Activated CD8-positive, alpha-beta T cell treated with anti-CD3 and anti-CD28 coated beads for 36 hours (primary cell): ENCODE measurements at regions not wholly inside any gene's neighbourhood (a gene's known extent, or its start where the extent isn't known, plus 50 kb on each side); places are given as distances from the start of the nearest gene placed in this dataset.

Source experiments
- ATAC-seq: fragments of 200-7000 bp; cut with Tn5 transposase; one replicate; pipeline ENCODE4 v1.10.0; 2021; ENCODE audit warnings: mild to moderate bottlenecking, moderate library complexity
- CTCF ChIA-PET: fragments of 350-600 bp; sonication (Branson Sonifier 250); formaldehyde crosslinking; loops from one replicate; lab custom pipeline; 2021; ENCODE audit warnings: antibody characterized with exemption; lab: Charles Lee
- POLR2A ChIA-PET: fragments of 350-600 bp; sonication (Branson Sonifier 250); formaldehyde crosslinking; loops from one replicate; lab custom pipeline; 2021; ENCODE audit warnings: antibody characterized with exemption; lab: Charles Lee
- DNase-seq: peaks from one replicate; pipeline ENCODE4 v3.0.0-alpha.2; 2020
- H3K27ac Mint-ChIP-seq: one replicate; pipeline ENCODE4 v1.8.0; 2021; ENCODE audit warnings: mild to moderate bottlenecking, mixed read lengths
- H3K27me3 Mint-ChIP-seq: one replicate; pipeline ENCODE4 v1.8.0; 2021; ENCODE audit warnings: mixed read lengths
- H3K36me3 Mint-ChIP-seq: one replicate; pipeline ENCODE4 v1.8.0; 2021; ENCODE audit warnings: low read depth, mixed read lengths
- H3K4me1 Mint-ChIP-seq: one replicate; pipeline ENCODE4 v1.8.0; 2021; ENCODE audit warnings: low read depth, mixed read lengths
- H3K4me3 Mint-ChIP-seq: one replicate; pipeline ENCODE4 v1.8.0; 2021; ENCODE audit warnings: mild to moderate bottlenecking, moderate library complexity, mixed read lengths
- H3K9me3 Mint-ChIP-seq: one replicate; pipeline ENCODE4 v1.8.0; 2021; ENCODE audit warnings: mixed read lengths
- intact Hi-C: fragments of 100-400 bp; cut with micrococcal nuclease; formaldehyde crosslinking; loops from one replicate; pipeline ENCODE4 v1.10.0; 2022
- TF ChIP-seq, protein P1 (sequence below): fragments of 200-600 bp; IDR thresholded peaks from one replicate; pipeline ENCODE4 v1.8.0; 2022; ENCODE audit warnings: antibody characterized with exemption, mild to moderate bottlenecking

DNA sequence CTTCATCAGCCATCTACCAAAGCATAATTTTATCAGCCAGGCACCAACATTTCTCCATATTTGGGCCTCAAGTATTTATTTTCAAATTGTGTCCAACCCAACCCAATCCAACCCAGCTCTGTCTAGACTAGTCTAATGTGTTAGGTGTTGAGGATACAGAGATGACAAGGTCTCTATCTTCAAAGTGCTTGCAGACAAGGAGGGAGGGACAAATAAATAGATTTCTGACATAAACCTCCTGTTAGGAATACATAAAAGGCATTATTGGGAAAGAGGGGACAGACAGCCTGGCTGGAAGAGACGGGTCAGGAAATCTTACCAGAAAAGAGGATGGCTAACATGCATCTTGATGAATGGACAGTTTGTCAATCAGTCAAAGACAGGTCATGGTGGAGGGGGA is 115.4 kb upstream of the RPS6KA3 start:
- intact Hi-C loops, result no loop called here
- H3K27ac Mint-ChIP-seq, result no peak overlapping the region
- no peaks in the 10 kb centered on the region for H3K36me3 Mint-ChIP-seq
- no peaks in the 10 kb centered on the region for H3K9me3 Mint-ChIP-seq
- DNase-seq (no peak), ATAC-seq (no peak)
- no peak overlapping the region for H3K4me3 Mint-ChIP-seq
- peaks cover 31% of the 10 kb centered on the region for H3K4me1 Mint-ChIP-seq
- no peaks in the 10 kb centered on the region for H3K27me3 Mint-ChIP-seq
- TF ChIP-seq, protein P1, sequence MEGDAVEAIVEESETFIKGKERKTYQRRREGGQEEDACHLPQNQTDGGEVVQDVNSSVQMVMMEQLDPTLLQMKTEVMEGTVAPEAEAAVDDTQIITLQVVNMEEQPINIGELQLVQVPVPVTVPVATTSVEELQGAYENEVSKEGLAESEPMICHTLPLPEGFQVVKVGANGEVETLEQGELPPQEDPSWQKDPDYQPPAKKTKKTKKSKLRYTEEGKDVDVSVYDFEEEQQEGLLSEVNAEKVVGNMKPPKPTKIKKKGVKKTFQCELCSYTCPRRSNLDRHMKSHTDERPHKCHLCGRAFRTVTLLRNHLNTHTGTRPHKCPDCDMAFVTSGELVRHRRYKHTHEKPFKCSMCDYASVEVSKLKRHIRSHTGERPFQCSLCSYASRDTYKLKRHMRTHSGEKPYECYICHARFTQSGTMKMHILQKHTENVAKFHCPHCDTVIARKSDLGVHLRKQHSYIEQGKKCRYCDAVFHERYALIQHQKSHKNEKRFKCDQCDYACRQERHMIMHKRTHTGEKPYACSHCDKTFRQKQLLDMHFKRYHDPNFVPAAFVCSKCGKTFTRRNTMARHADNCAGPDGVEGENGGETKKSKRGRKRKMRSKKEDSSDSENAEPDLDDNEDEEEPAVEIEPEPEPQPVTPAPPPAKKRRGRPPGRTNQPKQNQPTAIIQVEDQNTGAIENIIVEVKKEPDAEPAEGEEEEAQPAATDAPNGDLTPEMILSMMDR, result no peak
- ChIA-PET POLR2A (no interaction called here), CTCF (no interaction called here)

DNA sequence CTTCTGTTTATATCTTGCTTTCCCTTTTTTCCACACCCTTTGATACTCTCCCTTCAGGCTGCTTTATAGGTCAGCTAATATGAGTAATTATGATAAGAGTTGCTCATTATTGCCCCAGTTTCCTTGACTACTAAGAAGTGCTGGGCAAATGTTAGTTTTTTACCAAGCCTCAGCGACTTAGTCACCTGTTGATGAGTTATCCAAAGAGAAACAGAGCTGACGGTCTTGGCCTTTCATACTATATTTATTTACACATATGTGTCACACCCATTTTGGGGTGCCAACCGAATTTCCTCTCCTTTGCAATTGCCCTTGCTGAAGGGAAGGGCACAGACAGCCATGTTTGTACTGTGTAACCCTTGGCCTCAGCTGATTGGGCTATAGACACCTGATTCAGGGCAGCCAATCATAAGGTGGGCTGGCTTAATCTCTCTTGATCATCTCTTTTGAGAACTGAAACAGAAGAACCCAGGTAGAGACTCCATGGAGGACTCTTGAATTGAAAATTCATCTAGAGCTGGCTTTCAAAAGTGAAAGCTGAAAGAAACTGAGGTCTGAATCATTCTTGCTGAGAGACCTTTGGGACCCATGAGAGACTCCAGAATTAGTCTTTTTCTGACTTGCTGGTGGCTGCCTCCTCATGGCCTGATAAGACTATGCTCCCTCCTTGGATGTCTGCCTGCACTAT is 111.7 kb upstream of the RPS6KA3 start:
- CTCF ChIA-PET, result interaction anchor here (0.7 to 1.3 kb wide), 2 partner anchors 126 to 138 kb away, joined by 4 to 5 read pairs; no protein-coding TSS in a partner anchor

DNA sequence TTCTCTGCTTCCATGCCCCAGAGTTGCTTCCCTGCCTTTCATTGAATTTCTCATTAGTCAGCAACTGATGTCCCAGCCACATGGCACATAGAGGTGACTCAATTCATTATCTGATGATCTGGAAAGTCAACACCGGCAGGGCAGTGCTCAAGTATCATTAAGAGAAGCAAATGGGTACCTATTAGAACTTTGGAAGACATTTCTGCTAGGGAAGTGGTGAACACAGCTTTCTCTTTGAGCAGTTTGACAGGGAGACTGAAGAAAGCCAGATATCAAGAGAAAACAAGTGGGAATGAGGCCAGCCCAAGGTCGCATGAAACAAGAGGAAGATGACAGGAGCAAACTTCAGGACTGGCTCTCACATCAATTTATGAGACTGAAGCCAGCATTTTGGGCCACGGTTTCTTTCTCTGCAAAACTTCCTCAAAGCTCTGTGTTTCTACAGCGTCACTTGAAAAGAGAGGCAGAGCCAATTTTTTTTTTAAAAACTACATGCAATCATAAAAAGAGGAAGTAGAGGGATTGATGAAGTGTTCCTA is 108.3 kb upstream of the RPS6KA3 start:
- ChIA-PET POLR2A (no interaction called here), CTCF (no interaction called here)
- H3K9me3 Mint-ChIP-seq, result no peaks in the 10 kb centered on the region
- H3K27me3 Mint-ChIP-seq, result no peaks in the 10 kb centered on the region
- ATAC-seq (no peak), DNase-seq (no peak)
- TF ChIP-seq, protein P1, result no peak
- intact Hi-C loops, result loop anchor here (10.0 kb wide), 1 partner anchor 120 kb away; no protein-coding TSS in a partner anchor
- H3K4me1 Mint-ChIP-seq, result peaks cover 29% of the 10 kb centered on the region
- H3K4me3 Mint-ChIP-seq, result no peak overlapping the region
- no peak overlapping the region for H3K27ac Mint-ChIP-seq
- H3K36me3 Mint-ChIP-seq, result no peaks in the 10 kb centered on the region

More for the DNA sequence above, 111.7 kb upstream of the RPS6KA3 start:
- POLR2A ChIA-PET, result interaction anchor here (0.6 to 2.0 kb wide), 5 partner anchors 29 to 126 kb away, joined by 3 to 7 read pairs (median 4); partner anchors contain the start of gene RPS6KA3
- DNase-seq, result peak; percentile 53
- Mint-ChIP-seq H3K36me3 (no peaks in the 10 kb centered on the region), H3K9me3 (no peaks in the 10 kb centered on the region), H3K27ac (peak overlapping the region; percentile 86), H3K4me1 (peaks cover 36% of the 10 kb centered on the region), H3K27me3 (no peaks in the 10 kb centered on the region), H3K4me3 (no peak overlapping the region)
- peak; percentile 82 for ATAC-seq
- intact Hi-C loops, result loop anchor here (10.0 kb wide), 1 partner anchor 124 kb away; no protein-coding TSS in a partner anchor
- TF ChIP-seq, protein P1, result no peak

DNA sequence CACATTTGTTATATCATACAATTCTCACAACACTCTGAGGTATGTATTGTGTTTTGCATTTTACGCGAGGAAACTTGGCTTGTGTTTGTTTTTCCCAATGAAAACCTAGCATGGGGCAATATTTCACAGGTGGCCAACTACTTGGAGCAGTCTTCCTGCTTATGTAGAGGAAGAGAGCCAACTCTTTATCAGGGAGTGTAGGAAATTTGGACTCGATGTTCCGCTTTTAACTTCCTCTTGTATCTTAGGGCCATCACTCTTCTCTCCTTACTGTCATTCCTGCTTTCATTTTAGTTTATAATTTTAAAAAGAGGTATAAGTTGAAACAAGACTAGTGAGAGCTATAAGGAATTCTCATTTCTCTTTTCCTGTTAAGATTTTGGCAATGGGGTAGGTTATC is 107.7 kb upstream of the RPS6KA3 start:
- Mint-ChIP-seq H3K36me3 (no peaks in the 10 kb centered on the region), H3K4me1 (peaks cover 27% of the 10 kb centered on the region), H3K9me3 (no peaks in the 10 kb centered on the region), H3K27me3 (no peaks in the 10 kb centered on the region), H3K4me3 (no peak overlapping the region), H3K27ac (no peak overlapping the region)
- ChIA-PET CTCF (no interaction called here), POLR2A (no interaction called here)
- ATAC-seq (no peak), DNase-seq (no peak)
- intact Hi-C loops, result loop anchor here (10.0 kb wide), 1 partner anchor 120 kb away; no protein-coding TSS in a partner anchor
- TF ChIP-seq, protein P1, result no peak

DNA sequence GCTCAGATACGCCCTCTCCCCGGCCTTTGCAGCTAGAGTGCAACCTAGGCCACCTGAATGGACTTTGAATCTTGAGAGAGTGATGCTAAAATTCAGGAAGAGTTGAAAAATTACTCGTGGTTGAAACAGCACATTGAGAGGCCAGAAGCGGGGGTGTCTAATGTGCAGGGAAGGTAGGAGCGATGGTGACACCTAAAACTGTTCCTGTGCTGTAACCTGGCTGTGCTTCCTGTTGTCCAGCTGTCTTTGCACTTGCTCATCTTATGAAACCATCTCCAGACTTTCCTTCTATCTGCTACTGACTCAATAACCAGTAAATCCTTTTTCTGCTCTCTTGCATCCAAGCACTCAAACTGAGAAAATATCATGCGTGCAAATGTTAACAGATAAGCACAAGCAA is 106.4 kb upstream of the RPS6KA3 start:
- ChIA-PET POLR2A (interaction anchor here (0.5 kb wide), 1 partner anchor 36 kb away, joined by 3 read pairs; no protein-coding TSS in a partner anchor), CTCF (no interaction called here)
- Mint-ChIP-seq H3K36me3 (no peaks in the 10 kb centered on the region), H3K27ac (no peak overlapping the region), H3K4me3 (no peak overlapping the region), H3K9me3 (no peaks in the 10 kb centered on the region), H3K27me3 (no peaks in the 10 kb centered on the region), H3K4me1 (peaks cover 17% of the 10 kb centered on the region)
- TF ChIP-seq, protein P1, result no peak
- DNase-seq (no peak), ATAC-seq (no peak)
- intact Hi-C loops, result loop anchor here (10.0 kb wide), 1 partner anchor 118 kb away; no protein-coding TSS in a partner anchor
